ENCODE measurements at regions not wholly inside any gene's neighbourhood (a gene's known extent, or its start where the extent isn't known, plus 50 kb on each side); places are given as distances from the start of the nearest gene placed in this dataset.

DNA sequence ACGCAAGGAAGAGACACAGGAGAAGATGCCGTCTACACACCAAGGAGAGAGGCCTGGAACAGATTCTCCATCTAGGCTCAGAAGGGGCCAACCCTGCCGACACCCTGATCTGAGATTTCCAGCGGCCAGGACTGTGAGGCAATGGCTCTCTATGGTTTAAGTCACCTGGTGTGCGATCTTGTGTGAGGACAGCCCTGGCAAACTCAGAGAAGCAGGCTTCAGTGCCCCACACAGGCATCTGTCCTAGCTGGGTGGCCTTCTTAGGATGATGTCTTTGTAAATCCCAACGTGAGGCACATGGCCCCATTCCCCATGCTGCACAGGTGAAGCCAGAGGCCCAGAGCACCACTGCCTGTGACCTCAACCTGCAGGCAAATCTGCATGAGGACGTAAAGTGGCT is 87.6 kb upstream of the FRMD1 start:
- no peak for TF ChIP-seq ZBTB7A (IDR thresholded peaks at IDR 0.05; ENCODE audit: low read depth)
- TF ChIP-seq, protein P1, sequence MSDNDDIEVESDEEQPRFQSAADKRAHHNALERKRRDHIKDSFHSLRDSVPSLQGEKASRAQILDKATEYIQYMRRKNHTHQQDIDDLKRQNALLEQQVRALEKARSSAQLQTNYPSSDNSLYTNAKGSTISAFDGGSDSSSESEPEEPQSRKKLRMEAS (IDR thresholded peaks at IDR 0.05): no peak
- no peak for TF ChIP-seq YY1 (IDR thresholded peaks at IDR 0.05; ENCODE audit: low read depth)
- no peak for TF ChIP-seq FOXM1 (IDR thresholded peaks at IDR 0.05; ENCODE audit: borderline replicate concordance, low read depth)
- TF ChIP-seq, protein P2, sequence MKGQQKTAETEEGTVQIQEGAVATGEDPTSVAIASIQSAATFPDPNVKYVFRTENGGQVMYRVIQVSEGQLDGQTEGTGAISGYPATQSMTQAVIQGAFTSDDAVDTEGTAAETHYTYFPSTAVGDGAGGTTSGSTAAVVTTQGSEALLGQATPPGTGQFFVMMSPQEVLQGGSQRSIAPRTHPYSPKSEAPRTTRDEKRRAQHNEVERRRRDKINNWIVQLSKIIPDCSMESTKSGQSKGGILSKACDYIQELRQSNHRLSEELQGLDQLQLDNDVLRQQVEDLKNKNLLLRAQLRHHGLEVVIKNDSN (IDR thresholded peaks at IDR 0.05): no peak
- TF ChIP-seq TEAD4 (IDR thresholded peaks at IDR 0.05): no peak
- no peak for TF ChIP-seq CEBPB (IDR thresholded peaks at IDR 0.05)
- no peak for TF ChIP-seq NFIC (IDR thresholded peaks at IDR 0.05)

DNA sequence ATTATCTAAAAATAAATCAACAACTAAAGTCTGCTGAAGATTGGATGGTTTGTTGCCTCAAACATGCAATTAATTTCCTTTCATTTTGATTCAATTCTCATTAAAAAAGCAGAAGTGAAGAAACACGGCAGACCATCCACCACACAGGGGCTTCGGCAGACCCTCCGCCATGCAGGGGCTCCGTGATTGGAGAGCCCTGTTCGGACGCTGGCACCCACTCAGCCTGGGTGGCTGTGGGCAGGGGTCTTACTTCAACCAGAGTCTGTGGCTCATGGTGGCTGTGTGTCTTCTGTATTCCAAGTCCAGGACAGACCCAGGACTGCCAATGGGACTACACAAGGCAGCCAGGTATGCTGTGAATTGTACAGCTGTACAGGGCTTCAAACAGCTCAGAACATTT is 86.9 kb upstream of the FRMD1 start:
- TF ChIP-seq EP300 (IDR thresholded peaks at IDR 0.05; ENCODE audit: borderline replicate concordance): no peak
- no peak for TF ChIP-seq TCF12 (IDR thresholded peaks at IDR 0.05; ENCODE audit: low read depth)
- no peak for TF ChIP-seq TAF1 (IDR thresholded peaks at IDR 0.05; ENCODE audit: low read depth)
- TF ChIP-seq, protein P3, sequence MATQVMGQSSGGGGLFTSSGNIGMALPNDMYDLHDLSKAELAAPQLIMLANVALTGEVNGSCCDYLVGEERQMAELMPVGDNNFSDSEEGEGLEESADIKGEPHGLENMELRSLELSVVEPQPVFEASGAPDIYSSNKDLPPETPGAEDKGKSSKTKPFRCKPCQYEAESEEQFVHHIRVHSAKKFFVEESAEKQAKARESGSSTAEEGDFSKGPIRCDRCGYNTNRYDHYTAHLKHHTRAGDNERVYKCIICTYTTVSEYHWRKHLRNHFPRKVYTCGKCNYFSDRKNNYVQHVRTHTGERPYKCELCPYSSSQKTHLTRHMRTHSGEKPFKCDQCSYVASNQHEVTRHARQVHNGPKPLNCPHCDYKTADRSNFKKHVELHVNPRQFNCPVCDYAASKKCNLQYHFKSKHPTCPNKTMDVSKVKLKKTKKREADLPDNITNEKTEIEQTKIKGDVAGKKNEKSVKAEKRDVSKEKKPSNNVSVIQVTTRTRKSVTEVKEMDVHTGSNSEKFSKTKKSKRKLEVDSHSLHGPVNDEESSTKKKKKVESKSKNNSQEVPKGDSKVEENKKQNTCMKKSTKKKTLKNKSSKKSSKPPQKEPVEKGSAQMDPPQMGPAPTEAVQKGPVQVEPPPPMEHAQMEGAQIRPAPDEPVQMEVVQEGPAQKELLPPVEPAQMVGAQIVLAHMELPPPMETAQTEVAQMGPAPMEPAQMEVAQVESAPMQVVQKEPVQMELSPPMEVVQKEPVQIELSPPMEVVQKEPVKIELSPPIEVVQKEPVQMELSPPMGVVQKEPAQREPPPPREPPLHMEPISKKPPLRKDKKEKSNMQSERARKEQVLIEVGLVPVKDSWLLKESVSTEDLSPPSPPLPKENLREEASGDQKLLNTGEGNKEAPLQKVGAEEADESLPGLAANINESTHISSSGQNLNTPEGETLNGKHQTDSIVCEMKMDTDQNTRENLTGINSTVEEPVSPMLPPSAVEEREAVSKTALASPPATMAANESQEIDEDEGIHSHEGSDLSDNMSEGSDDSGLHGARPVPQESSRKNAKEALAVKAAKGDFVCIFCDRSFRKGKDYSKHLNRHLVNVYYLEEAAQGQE (IDR thresholded peaks at IDR 0.05; ENCODE audit: low read depth): no peak
- TF ChIP-seq, protein P2 (IDR thresholded peaks at IDR 0.05): no peak
- TF ChIP-seq YY1 (IDR thresholded peaks at IDR 0.05; ENCODE audit: low read depth): no peak
- TF ChIP-seq FOXM1 (IDR thresholded peaks at IDR 0.05; ENCODE audit: borderline replicate concordance, low read depth): no peak
- TF ChIP-seq RAD21 (IDR thresholded peaks at IDR 0.05; ENCODE audit: low read depth): no peak
- no peak for TF ChIP-seq NFIC (IDR thresholded peaks at IDR 0.05)
- no peak for TF ChIP-seq EGR1 (IDR thresholded peaks at IDR 0.05)
- TF ChIP-seq ZBTB7A (IDR thresholded peaks at IDR 0.05; ENCODE audit: low read depth): no peak
- TF ChIP-seq TEAD4 (IDR thresholded peaks at IDR 0.05): no peak
- TF ChIP-seq, protein P1 (IDR thresholded peaks at IDR 0.05): no peak
- no peak for TF ChIP-seq CEBPB (IDR thresholded peaks at IDR 0.05)
- no peak for TF ChIP-seq CREB1 (IDR thresholded peaks at IDR 0.05; ENCODE audit: low read depth)

DNA sequence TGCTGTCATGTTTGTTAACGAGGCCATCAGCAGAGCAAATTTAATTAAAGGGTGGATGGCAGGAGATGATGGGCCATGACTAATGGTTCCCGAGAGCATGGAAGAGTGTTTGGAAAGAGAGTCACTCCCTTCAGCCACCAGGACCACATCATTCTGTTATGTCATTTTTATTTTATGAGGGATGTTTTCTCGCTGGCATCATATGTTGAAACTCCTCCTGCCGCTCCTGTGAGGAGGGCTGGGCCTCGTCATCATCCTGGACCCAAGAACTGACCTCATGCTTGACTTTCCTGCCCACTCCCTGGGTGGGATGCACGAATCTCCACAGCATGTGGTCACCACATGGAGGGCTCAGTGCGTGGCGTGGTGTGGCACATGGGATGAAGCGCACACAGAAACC is 86.4 kb upstream of the FRMD1 start:
- no peak for TF ChIP-seq TAF1 (IDR thresholded peaks at IDR 0.05; ENCODE audit: low read depth)
- TF ChIP-seq TCF12 (IDR thresholded peaks at IDR 0.05; ENCODE audit: low read depth): no peak
- TF ChIP-seq, protein P2 (IDR thresholded peaks at IDR 0.05): no peak
- no peak for TF ChIP-seq EGR1 (IDR thresholded peaks at IDR 0.05)
- TF ChIP-seq EP300 (IDR thresholded peaks at IDR 0.05; ENCODE audit: borderline replicate concordance): no peak
- no peak for TF ChIP-seq CEBPB (IDR thresholded peaks at IDR 0.05)
- TF ChIP-seq, protein P3 (IDR thresholded peaks at IDR 0.05; ENCODE audit: low read depth): no peak

DNA sequence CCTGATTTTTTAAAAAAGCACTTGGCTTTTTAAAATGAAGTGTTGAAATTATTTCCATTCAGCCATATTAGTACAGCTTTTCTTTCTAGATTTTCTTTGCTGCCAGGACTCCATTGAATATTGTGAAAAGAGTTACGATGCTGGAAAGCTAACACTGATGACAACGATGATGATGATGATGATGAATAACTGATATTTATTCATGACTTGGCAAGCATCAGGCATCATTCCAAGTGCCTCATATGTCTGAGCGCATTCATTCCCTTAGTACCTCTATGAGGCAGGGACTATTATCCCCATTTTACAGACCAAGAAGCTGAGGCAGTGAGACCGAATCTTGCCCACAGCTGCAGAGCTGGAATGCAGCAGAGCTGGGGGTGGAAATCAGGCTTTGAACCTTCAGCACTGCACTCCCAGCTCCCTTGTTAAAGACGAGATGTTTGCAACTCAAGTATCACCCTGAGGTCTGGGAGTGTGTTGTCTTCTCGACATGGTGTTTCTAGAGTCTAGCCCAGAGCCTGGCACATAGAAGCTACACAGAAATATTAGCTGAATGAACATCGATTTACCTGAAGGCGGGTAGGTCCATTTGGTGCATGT is 85.5 kb upstream of the FRMD1 start:
- TF ChIP-seq, protein P3 (IDR thresholded peaks at IDR 0.05; ENCODE audit: low read depth): no peak
- TF ChIP-seq, protein P2 (IDR thresholded peaks at IDR 0.05): no peak
- no peak for TF ChIP-seq CREB1 (IDR thresholded peaks at IDR 0.05; ENCODE audit: low read depth)
- TF ChIP-seq CEBPB (IDR thresholded peaks at IDR 0.05): no peak
- TF ChIP-seq YY1 (IDR thresholded peaks at IDR 0.05; ENCODE audit: low read depth): no peak
- TF ChIP-seq NFIC (IDR thresholded peaks at IDR 0.05): no peak
- no peak for TF ChIP-seq FOXM1 (IDR thresholded peaks at IDR 0.05; ENCODE audit: borderline replicate concordance, low read depth)
- no peak for TF ChIP-seq TCF12 (IDR thresholded peaks at IDR 0.05; ENCODE audit: low read depth)
- no peak for TF ChIP-seq TAF1 (IDR thresholded peaks at IDR 0.05; ENCODE audit: low read depth)
- TF ChIP-seq EP300 (IDR thresholded peaks at IDR 0.05; ENCODE audit: borderline replicate concordance): no peak
- TF ChIP-seq ZBTB7A (IDR thresholded peaks at IDR 0.05; ENCODE audit: low read depth): no peak
- TF ChIP-seq, protein P1 (IDR thresholded peaks at IDR 0.05): no peak
- TF ChIP-seq TEAD4 (IDR thresholded peaks at IDR 0.05): no peak
- TF ChIP-seq RAD21 (IDR thresholded peaks at IDR 0.05; ENCODE audit: low read depth): no peak
- TF ChIP-seq EGR1 (IDR thresholded peaks at IDR 0.05): no peak

Data from Ishikawa (cell line).